Neural crest cell (in vitro differentiated cells): ENCODE measurements at regions not wholly inside any gene's neighbourhood (a gene's known extent, or its start where the extent isn't known, plus 50 kb on each side); places are given as distances from the start of the nearest gene placed in this dataset.
"Not testable (repeated sequence)": the region's sequence is repeated elsewhere in the genome, so short reads cannot be mapped to it uniquely, and the experiment has no call there.

ENCODE experiments used
- DNase-seq: peaks from one replicate; pipeline ENCODE4 v3.0.0; 2021; ENCODE audit warnings: low read depth, mixed read lengths, low spot score
- H3K27ac Mint-ChIP-seq: one replicate; pipeline ENCODE4 v1.8.0; 2021; ENCODE audit warnings: mild to moderate bottlenecking, mixed read lengths; ENCODE audit not compliant: unreplicated experiment
- H3K27me3 Mint-ChIP-seq: 2 replicates; pipeline ENCODE4 v1.8.0; 2021; ENCODE audit warnings: low read depth, mild to moderate bottlenecking, mixed read lengths
- H3K36me3 Mint-ChIP-seq: 2 replicates; pipeline ENCODE4 v1.8.0; 2021; ENCODE audit warnings: low read depth, mild to moderate bottlenecking, mixed read lengths
- H3K4me1 Mint-ChIP-seq: 2 replicates; pipeline ENCODE4 v1.8.0; 2021; ENCODE audit warnings: mixed read lengths
- H3K4me3 Mint-ChIP-seq: one replicate; pipeline ENCODE4 v1.8.0; 2021; ENCODE audit warnings: mild to moderate bottlenecking, mixed read lengths
- H3K9me3 Mint-ChIP-seq: 2 replicates; pipeline ENCODE4 v1.8.0; 2021; ENCODE audit warnings: mixed read lengths
- TF ChIP-seq, protein P1 (sequence below): fragments of 200-600 bp; sonication (generic); conservative IDR thresholded peaks from 2 replicates; pipeline ENCODE4 v1.5.0; 2021; ENCODE audit warnings: antibody characterized with exemption, mild to moderate bottlenecking

GRCh38 chr10:44576702-44577191 is 191.8 kb upstream of the CXCL12 start:
- Mint-ChIP-seq H3K4me3 (no peak overlapping the region), H3K27ac (no peak overlapping the region), H3K27me3 (no peaks in the 10 kb centered on the region), H3K36me3 (no peaks in the 10 kb centered on the region), H3K9me3 (peaks cover 2% of the 10 kb centered on the region), H3K4me1 (peaks cover 6% of the 10 kb centered on the region)
- DNase-seq, result no peak
- TF ChIP-seq, protein P1, sequence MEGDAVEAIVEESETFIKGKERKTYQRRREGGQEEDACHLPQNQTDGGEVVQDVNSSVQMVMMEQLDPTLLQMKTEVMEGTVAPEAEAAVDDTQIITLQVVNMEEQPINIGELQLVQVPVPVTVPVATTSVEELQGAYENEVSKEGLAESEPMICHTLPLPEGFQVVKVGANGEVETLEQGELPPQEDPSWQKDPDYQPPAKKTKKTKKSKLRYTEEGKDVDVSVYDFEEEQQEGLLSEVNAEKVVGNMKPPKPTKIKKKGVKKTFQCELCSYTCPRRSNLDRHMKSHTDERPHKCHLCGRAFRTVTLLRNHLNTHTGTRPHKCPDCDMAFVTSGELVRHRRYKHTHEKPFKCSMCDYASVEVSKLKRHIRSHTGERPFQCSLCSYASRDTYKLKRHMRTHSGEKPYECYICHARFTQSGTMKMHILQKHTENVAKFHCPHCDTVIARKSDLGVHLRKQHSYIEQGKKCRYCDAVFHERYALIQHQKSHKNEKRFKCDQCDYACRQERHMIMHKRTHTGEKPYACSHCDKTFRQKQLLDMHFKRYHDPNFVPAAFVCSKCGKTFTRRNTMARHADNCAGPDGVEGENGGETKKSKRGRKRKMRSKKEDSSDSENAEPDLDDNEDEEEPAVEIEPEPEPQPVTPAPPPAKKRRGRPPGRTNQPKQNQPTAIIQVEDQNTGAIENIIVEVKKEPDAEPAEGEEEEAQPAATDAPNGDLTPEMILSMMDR, result no peak

DNA sequence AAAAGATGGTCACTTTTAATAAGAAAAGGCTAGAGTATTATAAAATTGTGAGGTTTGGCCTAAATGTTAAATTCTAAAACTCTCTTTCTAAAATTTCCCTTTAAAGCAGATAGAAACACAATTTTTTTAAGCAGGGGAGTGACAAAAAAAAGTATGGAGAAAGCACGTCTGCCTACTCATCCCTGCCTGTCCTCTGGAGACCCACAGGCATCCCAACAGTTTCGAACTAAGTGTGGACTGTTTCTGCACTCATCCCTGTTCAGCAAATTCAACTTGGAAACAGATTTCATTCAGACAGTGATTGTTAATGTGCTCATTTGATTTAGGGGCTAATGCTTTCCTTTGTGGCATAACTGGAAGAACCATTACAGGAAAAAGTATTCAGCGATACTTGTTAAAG is 192.6 kb upstream of the CXCL12 start:
- DNase-seq, result no peak
- Mint-ChIP-seq H3K27me3 (no peaks in the 10 kb centered on the region), H3K36me3 (no peaks in the 10 kb centered on the region), H3K9me3 (peaks cover 2% of the 10 kb centered on the region), H3K4me1 (peaks cover 6% of the 10 kb centered on the region), H3K4me3 (no peak overlapping the region), H3K27ac (no peak overlapping the region)
- TF ChIP-seq, protein P1, result no peak

DNA sequence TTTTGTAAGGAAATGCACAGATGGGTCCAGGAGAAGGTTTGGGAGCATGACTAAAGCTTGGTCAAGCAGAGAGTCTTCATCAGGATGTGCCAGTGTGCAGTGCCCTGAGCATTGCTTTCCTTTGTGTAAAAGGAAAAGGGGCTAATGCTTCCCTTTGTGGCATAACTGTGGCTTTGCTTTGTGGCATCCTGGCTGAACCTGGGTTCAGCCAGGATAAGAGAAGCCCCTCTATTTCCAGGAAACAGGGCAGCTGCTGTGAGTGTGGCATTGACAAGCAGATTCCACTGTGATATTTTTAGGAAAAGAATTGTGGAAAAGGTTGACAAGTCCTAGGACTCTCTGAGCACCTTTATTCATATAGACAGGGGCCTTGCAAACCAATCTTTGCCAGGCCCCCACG is 193.4 kb upstream of the CXCL12 start:
- Mint-ChIP-seq H3K27me3 (no peaks in the 10 kb centered on the region), H3K9me3 (no peaks in the 10 kb centered on the region), H3K27ac (no peak overlapping the region), H3K4me1 (peaks cover 6% of the 10 kb centered on the region), H3K36me3 (no peaks in the 10 kb centered on the region), H3K4me3 (no peak overlapping the region)
- DNase-seq, result no peak
- TF ChIP-seq, protein P1, result no peak

GRCh38 chr10:44578963-44579362 is 194.1 kb upstream of the CXCL12 start:
- not testable (repeated sequence) for DNase-seq, H3K27ac Mint-ChIP-seq, H3K27me3 Mint-ChIP-seq, H3K4me1 Mint-ChIP-seq, H3K4me3 Mint-ChIP-seq, H3K9me3 Mint-ChIP-seq, H3K36me3 Mint-ChIP-seq

DNA sequence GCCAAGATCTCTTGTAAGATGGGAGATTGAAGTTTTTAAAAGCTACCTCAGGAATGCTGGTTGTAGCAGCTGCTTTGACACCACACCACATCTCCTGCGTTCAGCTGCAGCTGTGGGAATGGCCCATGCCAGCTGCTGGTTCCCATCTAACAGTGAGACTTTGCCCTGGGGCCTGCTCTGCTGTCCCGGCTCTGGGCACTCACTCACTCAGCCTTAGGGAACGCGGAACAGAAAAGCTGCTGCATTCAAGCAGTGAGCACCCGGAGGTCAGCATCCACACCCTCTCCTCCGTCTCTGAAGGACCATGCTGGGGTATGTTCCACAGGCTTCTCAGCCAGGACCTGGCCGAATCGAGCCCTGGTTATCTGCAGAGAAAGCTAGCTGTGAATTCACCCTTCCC is 197.1 kb upstream of the CXCL12 start:
- Mint-ChIP-seq H3K9me3 (no peaks in the 10 kb centered on the region), H3K27ac (no peak overlapping the region), H3K4me3 (no peak overlapping the region), H3K36me3 (no peaks in the 10 kb centered on the region), H3K27me3 (no peaks in the 10 kb centered on the region), H3K4me1 (peaks cover 3% of the 10 kb centered on the region)
- DNase-seq, result no peak
- TF ChIP-seq, protein P1, result no peak

GRCh38 chr10:44587488-44588318 is 202.8 kb upstream of the CXCL12 start:
- TF ChIP-seq, protein P1, result no peak
- Mint-ChIP-seq H3K9me3 (no peaks in the 10 kb centered on the region), H3K36me3 (no peaks in the 10 kb centered on the region), H3K4me3 (no peak overlapping the region), H3K27ac (no peak overlapping the region), H3K27me3 (peaks cover 6% of the 10 kb centered on the region), H3K4me1 (no peaks in the 10 kb centered on the region)
- DNase-seq, result no peak
